ENCODE measurements at regions not wholly inside any gene's neighbourhood (a gene's known extent, or its start where the extent isn't known, plus 50 kb on each side); places are given as distances from the start of the nearest gene placed in this dataset.

- no peak overlapping the region for H3K14ac ChIP-seq (ENCODE audit: low read length)
- H3K79me1 ChIP-seq (ENCODE audit: low read length) = no peaks in the 10 kb centered on the region
- no peak overlapping the region for H2AFZ ChIP-seq (ENCODE audit: insufficient read depth, low read length, poor library complexity)
- H3K79me2 ChIP-seq (ENCODE audit: control insufficient read depth, insufficient read depth, low read length, poor library complexity) = no peaks in the 10 kb centered on the region
- H3K36me3 ChIP-seq (ENCODE audit: control insufficient read depth in 1 of 2, insufficient read depth in 2 of 2, low read length in 2 of 2) = no peaks in the 10 kb centered on the region
- no peak overlapping the region for H3K23ac ChIP-seq (ENCODE audit: low read length)
- no peak overlapping the region for H2BK120ac ChIP-seq (ENCODE audit: insufficient read depth, low read length, poor library complexity)
- no peaks in the 10 kb centered on the region for H3K9me3 ChIP-seq (ENCODE audit: insufficient read depth, low read depth, low read length)
- H3K4ac ChIP-seq (ENCODE audit: low read depth, low read length) = no peak overlapping the region
- H3K4me3 ChIP-seq (ENCODE audit: low read depth, low read length) = no peak overlapping the region
- H3K27me3 ChIP-seq (ENCODE audit: insufficient read depth, low read length) = no peaks in the 10 kb centered on the region
- no peak overlapping the region for H2BK5ac ChIP-seq (ENCODE audit: low read depth, low read length, poor library complexity)
- H2AK5ac ChIP-seq (ENCODE audit: low read length) = no peak overlapping the region
- no peaks in the 10 kb centered on the region for H3K4me1 ChIP-seq (ENCODE audit: control insufficient read depth in 1 of 2, insufficient read depth in 2 of 2, low read length in 2 of 2)
- H2BK12ac ChIP-seq (ENCODE audit: low read length) = no peak overlapping the region
- no peak for DNase-seq
- H4K12ac ChIP-seq (ENCODE audit: low read depth, low read length) = no peak overlapping the region
- no peak overlapping the region for H3K27ac ChIP-seq (ENCODE audit: low read depth, low read length)
- no peak overlapping the region for H3K9ac ChIP-seq (ENCODE audit: low read length)
- no peak overlapping the region for H3K4me2 ChIP-seq (ENCODE audit: low read length)
- no peak overlapping the region for H3K18ac ChIP-seq (ENCODE audit: low read length)
- no CpG with 5 or more reads among the region's 5 CpGs for WGBS (ENCODE audit: extremely low coverage, insufficient coverage, insufficient read length)
- H4K8ac ChIP-seq (ENCODE audit: low read depth, low read length) = no peak overlapping the region
- no peak overlapping the region for H4K91ac ChIP-seq (ENCODE audit: low read depth, low read length)
Measured at GRCh38 chr15:53307952-53308624, 451.4 kb downstream of the WDR72 start.

DNA sequence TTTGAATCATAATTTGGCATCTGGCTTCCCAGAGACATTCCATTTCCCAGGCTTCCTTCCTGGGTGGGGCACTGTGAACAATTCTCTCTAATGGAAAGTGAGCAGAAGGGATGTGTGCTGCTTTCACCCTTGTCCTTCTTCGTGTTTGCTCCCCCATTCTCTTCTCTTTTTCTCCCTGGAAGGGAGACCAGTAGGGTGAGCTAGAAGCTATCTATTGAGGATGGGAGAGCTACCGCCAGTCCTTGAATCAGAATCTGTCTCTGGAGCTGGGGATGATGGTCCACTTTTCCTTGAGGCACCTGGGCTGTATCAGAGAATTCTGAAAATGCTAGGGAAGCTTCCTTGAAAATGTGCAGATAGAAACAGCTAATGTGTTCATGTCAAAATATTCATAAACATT, 453.9 kb downstream of the WDR72 start:
- no peak overlapping the region for H3K9ac ChIP-seq (ENCODE audit: low read length)
- no peaks in the 10 kb centered on the region for H3K79me1 ChIP-seq (ENCODE audit: low read length)
- H2BK120ac ChIP-seq (ENCODE audit: insufficient read depth, low read length, poor library complexity) = no peak overlapping the region
- no peak overlapping the region for H2BK12ac ChIP-seq (ENCODE audit: low read length)
- no peak overlapping the region for H3K27ac ChIP-seq (ENCODE audit: low read depth, low read length)
- H3K4me2 ChIP-seq (ENCODE audit: low read length) = no peak overlapping the region
- no peaks in the 10 kb centered on the region for H3K9me3 ChIP-seq (ENCODE audit: insufficient read depth, low read depth, low read length)
- no CpG with 5 or more reads among the region's 2 CpGs for WGBS (ENCODE audit: extremely low coverage, insufficient coverage, insufficient read length)
- H3K79me2 ChIP-seq (ENCODE audit: control insufficient read depth, insufficient read depth, low read length, poor library complexity) = no peaks in the 10 kb centered on the region
- no peak overlapping the region for H2AK5ac ChIP-seq (ENCODE audit: low read length)
- no peak overlapping the region for H3K14ac ChIP-seq (ENCODE audit: low read length)
- H2BK5ac ChIP-seq (ENCODE audit: low read depth, low read length, poor library complexity) = no peak overlapping the region
- no peak overlapping the region for H4K8ac ChIP-seq (ENCODE audit: low read depth, low read length)
- no peak overlapping the region for H2AFZ ChIP-seq (ENCODE audit: insufficient read depth, low read length, poor library complexity)
- H3K4me3 ChIP-seq (ENCODE audit: low read depth, low read length) = no peak overlapping the region
- no peak overlapping the region for H3K4ac ChIP-seq (ENCODE audit: low read depth, low read length)
- no peak for DNase-seq
- H3K23ac ChIP-seq (ENCODE audit: low read length) = no peak overlapping the region
- H3K36me3 ChIP-seq (ENCODE audit: control insufficient read depth in 1 of 2, insufficient read depth in 2 of 2, low read length in 2 of 2) = no peaks in the 10 kb centered on the region
- no peaks in the 10 kb centered on the region for H3K4me1 ChIP-seq (ENCODE audit: control insufficient read depth in 1 of 2, insufficient read depth in 2 of 2, low read length in 2 of 2)
- no peak overlapping the region for H3K18ac ChIP-seq (ENCODE audit: low read length)
- H4K12ac ChIP-seq (ENCODE audit: low read depth, low read length) = no peak overlapping the region
- H4K91ac ChIP-seq (ENCODE audit: low read depth, low read length) = no peak overlapping the region
- H3K27me3 ChIP-seq (ENCODE audit: insufficient read depth, low read length) = no peaks in the 10 kb centered on the region

- Histone ChIP-seq H3K14ac (ENCODE audit: low read length) (no peak overlapping the region), H3K79me2 (ENCODE audit: control insufficient read depth, insufficient read depth, low read length, poor library complexity) (no peaks in the 10 kb centered on the region), H4K8ac (ENCODE audit: low read depth, low read length) (no peak overlapping the region), H4K91ac (ENCODE audit: low read depth, low read length) (no peak overlapping the region), H3K4me1 (ENCODE audit: control insufficient read depth in 1 of 2, insufficient read depth in 2 of 2, low read length in 2 of 2) (no peaks in the 10 kb centered on the region), H2BK5ac (ENCODE audit: low read depth, low read length, poor library complexity) (no peak overlapping the region), H4K12ac (ENCODE audit: low read depth, low read length) (no peak overlapping the region), H2AFZ (ENCODE audit: insufficient read depth, low read length, poor library complexity) (no peak overlapping the region), H3K18ac (ENCODE audit: low read length) (no peak overlapping the region), H2BK12ac (ENCODE audit: low read length) (no peak overlapping the region), H3K9me3 (ENCODE audit: insufficient read depth, low read depth, low read length) (no peaks in the 10 kb centered on the region), H2AK5ac (ENCODE audit: low read length) (no peak overlapping the region), H2BK120ac (ENCODE audit: insufficient read depth, low read length, poor library complexity) (no peak overlapping the region), H3K23ac (ENCODE audit: low read length) (no peak overlapping the region), H3K4me2 (ENCODE audit: low read length) (no peak overlapping the region), H3K79me1 (ENCODE audit: low read length) (no peaks in the 10 kb centered on the region), H3K4me3 (ENCODE audit: low read depth, low read length) (no peak overlapping the region), H3K9ac (ENCODE audit: low read length) (no peak overlapping the region), H3K27me3 (ENCODE audit: insufficient read depth, low read length) (no peaks in the 10 kb centered on the region), H3K4ac (ENCODE audit: low read depth, low read length) (no peak overlapping the region), H3K36me3 (ENCODE audit: control insufficient read depth in 1 of 2, insufficient read depth in 2 of 2, low read length in 2 of 2) (no peaks in the 10 kb centered on the region), H3K27ac (ENCODE audit: low read depth, low read length) (no peak overlapping the region)
- DNase-seq = no peak
- WGBS (ENCODE audit: extremely low coverage, insufficient coverage, insufficient read length) = no CpG with 5 or more reads among the region's 1 CpG
Measured at GRCh38 chr15:53305101-53305500, 454.4 kb downstream of the WDR72 start.

DNA sequence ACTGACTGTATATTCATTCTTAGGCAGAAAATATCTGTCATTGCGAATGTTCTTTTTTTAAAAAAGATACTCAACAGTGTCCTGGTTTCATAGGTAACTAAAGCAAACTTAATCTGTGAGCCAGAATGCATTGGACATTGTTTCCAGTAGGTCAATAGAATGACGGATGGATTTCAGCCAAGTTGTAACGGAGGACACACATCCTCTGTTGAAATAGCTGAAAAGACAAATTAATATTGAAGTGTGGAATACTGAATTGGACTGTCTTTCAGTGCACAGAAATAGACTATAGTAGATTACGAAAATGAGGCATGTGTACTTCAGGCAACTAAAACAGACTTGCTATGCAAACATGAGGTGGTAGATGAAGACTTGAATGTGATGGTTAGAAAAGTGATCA, 461.6 kb downstream of the WDR72 start:
- Histone ChIP-seq H2BK120ac (ENCODE audit: insufficient read depth, low read length, poor library complexity) (no peak overlapping the region), H3K23ac (ENCODE audit: low read length) (no peak overlapping the region), H4K12ac (ENCODE audit: low read depth, low read length) (no peak overlapping the region), H2AFZ (ENCODE audit: insufficient read depth, low read length, poor library complexity) (no peak overlapping the region), H3K4me2 (ENCODE audit: low read length) (no peak overlapping the region), H2AK5ac (ENCODE audit: low read length) (no peak overlapping the region), H3K9me3 (ENCODE audit: insufficient read depth, low read depth, low read length) (no peaks in the 10 kb centered on the region), H3K27me3 (ENCODE audit: insufficient read depth, low read length) (no peaks in the 10 kb centered on the region), H3K9ac (ENCODE audit: low read length) (no peak overlapping the region), H3K79me2 (ENCODE audit: control insufficient read depth, insufficient read depth, low read length, poor library complexity) (no peaks in the 10 kb centered on the region), H2BK12ac (ENCODE audit: low read length) (no peak overlapping the region), H3K27ac (ENCODE audit: low read depth, low read length) (no peak overlapping the region), H3K18ac (ENCODE audit: low read length) (no peak overlapping the region), H3K4me1 (ENCODE audit: control insufficient read depth in 1 of 2, insufficient read depth in 2 of 2, low read length in 2 of 2) (no peaks in the 10 kb centered on the region), H3K79me1 (ENCODE audit: low read length) (no peaks in the 10 kb centered on the region), H3K14ac (ENCODE audit: low read length) (no peak overlapping the region), H3K4me3 (ENCODE audit: low read depth, low read length) (no peak overlapping the region), H3K4ac (ENCODE audit: low read depth, low read length) (no peak overlapping the region), H3K36me3 (ENCODE audit: control insufficient read depth in 1 of 2, insufficient read depth in 2 of 2, low read length in 2 of 2) (no peaks in the 10 kb centered on the region), H2BK5ac (ENCODE audit: low read depth, low read length, poor library complexity) (no peak overlapping the region), H4K91ac (ENCODE audit: low read depth, low read length) (no peak overlapping the region), H4K8ac (ENCODE audit: low read depth, low read length) (no peak overlapping the region)
- DNase-seq = no peak
- no CpG with 5 or more reads among the region's 4 CpGs for WGBS (ENCODE audit: extremely low coverage, insufficient coverage, insufficient read length)
